ENCODE measurements at regions not wholly inside any gene's neighbourhood (a gene's known extent, or its start where the extent isn't known, plus 50 kb on each side); places are given as distances from the start of the nearest gene placed in this dataset.

DNA sequence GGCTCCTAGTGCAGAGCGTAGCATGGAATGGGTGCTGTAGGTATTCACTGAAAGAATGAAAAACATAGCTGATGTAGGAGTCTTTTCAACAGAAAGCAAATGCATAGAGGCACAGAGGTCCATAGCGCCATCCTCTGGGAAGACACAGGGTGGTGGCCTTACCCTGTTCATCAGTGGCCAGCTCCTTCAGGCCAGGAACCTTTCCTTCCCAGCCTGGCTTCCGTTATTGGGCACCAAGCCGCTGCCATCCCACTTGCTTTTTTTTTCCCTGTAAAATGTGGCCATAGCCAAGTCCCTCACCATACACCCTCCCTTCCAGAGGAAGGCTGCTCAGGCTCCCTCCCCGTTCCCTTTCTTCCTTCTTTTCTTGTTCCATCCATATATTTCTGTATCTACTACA lies 118.1 kb downstream of the ZNF621 start:
- no peak for DNase-seq (ENCODE audit: low read depth in 2 of 3, low spot score in 2 of 3)

DNA sequence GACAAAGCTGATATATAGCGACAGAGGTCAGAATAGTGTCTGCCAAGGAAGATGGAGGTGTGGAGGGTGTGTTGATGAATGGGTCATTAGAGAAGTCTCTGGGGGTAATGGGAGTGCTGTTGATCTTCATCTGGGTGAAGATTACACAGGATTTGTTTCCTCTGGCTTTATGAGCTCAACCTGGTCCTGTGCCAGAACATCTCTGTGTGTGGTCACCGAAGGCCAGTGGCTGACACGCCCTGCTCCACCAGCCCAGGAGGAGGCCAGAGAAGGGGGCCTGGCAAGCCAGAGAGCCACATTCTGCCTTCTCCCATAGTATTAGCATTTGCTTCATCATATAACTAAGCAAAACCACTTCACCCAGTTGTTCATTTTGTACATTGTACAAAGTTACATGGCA lies 121.1 kb downstream of the ZNF621 start:
- DNase-seq (ENCODE audit: low read depth in 2 of 3, low spot score in 2 of 3), result no peak

DNA sequence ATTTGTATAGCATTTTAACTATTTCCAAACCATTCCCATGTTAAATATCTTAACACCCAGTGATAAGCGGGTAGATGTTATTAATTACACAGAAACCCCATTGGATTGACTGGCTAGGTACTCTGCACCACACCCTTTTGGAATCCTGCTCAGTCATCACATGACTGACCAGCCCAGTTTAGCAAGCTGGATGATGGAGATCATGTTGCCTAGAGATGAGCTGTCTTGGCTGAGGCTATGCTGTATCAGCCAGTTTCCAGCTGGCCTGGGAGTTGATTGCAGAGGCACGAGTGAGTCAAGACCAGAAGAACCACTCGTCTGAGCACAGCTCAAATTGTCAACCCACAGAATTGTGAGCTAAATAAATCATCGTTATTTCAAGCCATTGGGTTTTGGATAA lies 124.6 kb downstream of the ZNF621 start:
- no peak for DNase-seq (ENCODE audit: low read depth in 2 of 3, low spot score in 2 of 3)

DNA sequence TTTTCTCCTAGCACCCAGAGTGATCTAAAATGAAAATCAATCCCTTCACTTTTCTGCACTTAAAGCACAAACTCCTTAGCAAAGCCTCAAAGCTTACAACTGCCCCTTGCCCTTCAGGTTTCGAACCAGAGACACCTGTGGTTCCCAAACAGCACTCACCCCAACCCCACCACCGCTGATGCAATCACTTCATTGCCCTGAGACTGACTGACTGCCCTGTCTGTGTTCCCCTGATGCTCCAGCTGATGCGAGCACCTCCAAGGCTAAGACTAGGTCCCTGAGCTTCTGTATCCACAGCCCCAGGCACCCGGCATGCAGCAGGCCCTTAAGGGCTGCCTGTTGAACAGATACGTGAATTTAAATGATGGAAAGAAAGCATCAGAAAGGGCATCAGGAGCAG lies 127.3 kb downstream of the ZNF621 start:
- no peak for DNase-seq (ENCODE audit: low read depth in 2 of 3, low spot score in 2 of 3)

DNA sequence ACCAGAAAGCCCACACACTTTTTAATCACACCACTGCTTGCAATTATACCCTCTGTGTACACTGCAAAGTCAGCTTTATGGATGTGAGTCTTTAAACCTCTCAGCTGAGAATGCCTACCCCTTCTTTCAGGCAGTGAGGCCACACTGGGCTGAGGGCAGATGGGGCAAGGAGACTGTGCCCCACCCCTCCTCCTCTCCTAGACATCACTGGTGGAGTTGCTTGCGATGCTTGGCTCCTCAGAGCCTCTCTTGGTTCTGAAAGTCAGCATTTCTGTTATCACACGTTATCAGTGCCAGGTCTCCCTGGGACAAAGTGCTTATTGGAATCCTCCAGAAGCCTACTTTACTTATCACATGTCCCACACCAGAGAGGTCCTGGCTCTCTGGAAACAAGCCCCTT lies 128.2 kb downstream of the ZNF621 start:
- DNase-seq (ENCODE audit: low read depth in 2 of 3, low spot score in 2 of 3), result no peak

DNA sequence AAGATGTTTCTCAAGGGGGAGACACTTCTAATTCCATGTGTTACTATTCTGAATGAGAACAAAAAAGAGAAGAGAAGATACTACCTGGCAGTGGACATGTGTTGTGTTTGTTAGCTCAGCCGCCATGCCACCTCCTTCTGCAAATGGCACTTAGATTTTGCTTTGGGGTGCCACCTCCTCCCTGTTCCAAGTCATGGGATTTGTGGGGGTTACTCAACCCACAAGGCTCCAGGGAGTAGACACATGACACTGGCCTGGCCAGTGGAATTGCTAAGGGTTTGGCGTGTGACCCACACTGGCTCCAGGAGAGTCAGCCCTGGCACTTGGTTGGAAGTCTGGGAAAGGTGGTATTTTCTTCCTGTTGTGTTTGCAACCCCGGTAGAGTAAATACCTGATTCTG lies 129.1 kb downstream of the ZNF621 start:
- no peak for DNase-seq (ENCODE audit: low read depth in 2 of 3, low spot score in 2 of 3)

DNA sequence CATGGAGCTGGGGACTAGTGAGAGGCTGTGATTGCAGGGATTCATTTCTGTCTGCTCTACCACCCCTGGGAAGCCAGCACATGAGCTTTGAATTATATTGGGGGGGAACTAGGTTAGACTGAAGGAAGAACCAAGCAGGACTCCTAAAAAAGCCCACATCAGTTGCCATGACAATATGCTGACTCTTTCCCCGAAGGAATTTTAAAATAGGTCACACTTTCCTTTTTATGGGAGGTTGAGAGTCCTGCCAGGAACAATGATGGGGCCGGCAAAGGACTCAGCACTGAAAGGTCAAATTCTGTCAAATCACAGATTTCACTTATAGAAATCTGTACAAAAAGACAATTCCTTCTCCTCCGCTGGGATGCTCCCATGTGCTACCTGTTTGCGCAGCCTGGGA lies 130.8 kb downstream of the ZNF621 start:
- no peak for DNase-seq (ENCODE audit: low read depth in 2 of 3, low spot score in 2 of 3)

DNA sequence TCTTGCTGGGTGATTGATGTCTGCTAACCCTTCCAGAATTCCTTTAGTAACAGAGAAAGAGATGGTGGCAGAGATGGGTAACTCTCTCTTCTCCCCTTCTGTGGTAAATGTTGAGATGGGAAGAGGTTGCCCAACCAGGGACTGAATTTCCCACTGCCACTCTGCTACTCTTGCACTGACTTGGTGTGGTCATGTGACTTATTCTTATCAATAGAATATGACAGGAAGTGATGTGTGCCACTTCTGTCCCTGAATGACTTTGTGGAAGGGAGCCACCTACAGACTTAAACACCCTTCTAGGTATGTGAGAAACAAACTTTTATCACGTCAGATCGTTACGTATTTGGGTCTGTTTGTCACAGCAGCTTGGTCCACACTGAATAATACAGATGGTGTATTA lies 132.9 kb downstream of the ZNF621 start:
- DNase-seq (ENCODE audit: low read depth in 2 of 3, low spot score in 2 of 3), result no peak

DNA sequence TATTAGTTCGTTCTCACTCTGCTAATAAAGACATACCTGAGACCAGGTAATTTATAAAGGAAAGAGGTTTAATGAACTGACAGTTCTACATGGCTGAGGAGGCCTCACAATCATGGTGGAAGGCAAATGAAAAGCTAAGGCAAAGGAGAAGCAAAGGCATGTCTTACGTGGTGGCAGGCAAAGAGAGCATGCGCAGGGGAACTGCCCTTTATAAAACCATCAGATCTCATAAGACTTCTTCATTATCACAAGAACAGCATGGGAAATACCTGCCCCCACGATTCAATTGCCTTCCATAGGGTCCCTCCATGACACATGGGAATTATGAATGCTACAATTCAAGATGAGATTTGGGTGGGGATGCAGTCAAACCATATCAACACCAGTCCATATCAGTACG lies 133.5 kb downstream of the ZNF621 start:
- DNase-seq (ENCODE audit: low read depth in 2 of 3, low spot score in 2 of 3), result no peak

DNA sequence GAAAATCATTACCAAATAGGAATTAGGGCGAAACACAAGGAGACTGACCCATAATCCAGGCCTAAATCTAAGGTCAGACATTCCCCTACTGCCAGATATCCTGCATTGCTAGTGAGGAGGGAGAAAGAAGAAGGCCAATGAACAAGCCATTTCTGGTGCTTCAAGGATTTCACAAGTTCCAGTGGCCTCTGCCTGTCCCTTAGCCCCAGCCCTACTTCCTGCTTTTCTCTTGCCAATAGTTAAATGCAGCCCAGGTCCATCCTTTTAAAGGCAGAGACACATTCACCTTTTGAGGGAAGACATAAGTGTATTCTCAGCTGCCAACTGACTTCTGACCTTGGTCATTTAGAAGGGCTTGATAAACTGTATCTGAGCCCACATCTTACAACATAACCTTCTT lies 135.8 kb downstream of the ZNF621 start:
- no peak for DNase-seq (ENCODE audit: low read depth in 2 of 3, low spot score in 2 of 3)

DNA sequence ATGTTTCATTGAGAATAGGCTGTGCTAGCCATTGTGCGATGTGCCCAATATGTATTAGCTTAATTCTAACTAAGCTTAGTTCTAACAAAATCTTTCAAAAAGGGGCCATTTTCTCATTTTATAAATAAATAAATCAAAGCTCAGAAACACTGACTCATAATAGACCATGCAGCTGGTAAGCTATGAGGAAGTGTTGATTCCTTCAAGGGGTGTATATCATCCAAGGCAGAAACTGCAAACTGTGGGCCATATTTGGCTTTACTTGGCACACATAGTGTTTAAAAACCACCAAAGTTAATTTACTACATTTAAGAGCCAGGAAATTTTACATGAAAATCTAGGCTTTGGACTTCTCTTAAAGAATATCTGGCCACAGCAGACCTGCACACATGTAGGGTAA lies 136.5 kb downstream of the ZNF621 start:
- no peak for DNase-seq (ENCODE audit: low read depth in 2 of 3, low spot score in 2 of 3)

DNA sequence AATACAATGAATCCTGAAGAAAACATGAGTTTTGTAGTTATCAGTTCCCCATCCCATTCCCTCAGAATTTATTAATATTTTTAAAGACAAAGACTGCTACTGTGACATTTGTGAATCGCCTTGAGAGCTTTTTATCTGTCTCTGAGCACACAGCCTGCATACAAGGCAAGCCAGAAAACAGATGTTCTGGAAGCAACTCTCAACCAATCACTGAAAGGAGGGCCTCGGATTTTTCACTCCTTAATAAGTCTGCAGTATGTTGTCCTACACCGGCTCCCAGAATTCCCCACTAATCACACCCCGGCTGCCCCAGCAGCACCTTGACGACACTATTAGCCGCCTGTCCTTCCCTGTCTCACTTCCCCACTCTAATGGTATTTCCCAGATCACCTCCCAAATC lies 138.5 kb downstream of the ZNF621 start:
- DNase-seq (ENCODE audit: low read depth in 2 of 3, low spot score in 2 of 3), result no peak

DNA sequence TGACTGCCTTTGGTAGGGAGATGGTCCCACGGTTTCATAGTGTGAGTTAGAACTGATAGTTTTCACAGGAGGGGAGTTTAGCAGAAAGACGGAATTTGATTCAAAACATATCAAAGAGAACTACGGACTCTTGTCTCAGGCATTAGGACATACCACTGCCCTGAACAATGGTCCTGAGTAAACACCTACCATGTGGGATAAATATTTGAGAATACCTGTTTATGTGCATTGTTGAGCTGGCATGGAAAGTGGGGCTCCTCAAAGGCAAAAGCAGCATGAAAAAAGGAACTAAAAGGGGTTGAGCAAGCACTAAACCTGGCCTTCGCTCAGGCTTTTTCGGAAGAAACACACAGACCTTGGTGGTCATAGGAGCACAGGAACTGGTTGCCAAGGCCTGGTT lies 144.4 kb downstream of the ZNF621 start:
- no peak for DNase-seq (ENCODE audit: low read depth in 2 of 3, low spot score in 2 of 3)

DNA sequence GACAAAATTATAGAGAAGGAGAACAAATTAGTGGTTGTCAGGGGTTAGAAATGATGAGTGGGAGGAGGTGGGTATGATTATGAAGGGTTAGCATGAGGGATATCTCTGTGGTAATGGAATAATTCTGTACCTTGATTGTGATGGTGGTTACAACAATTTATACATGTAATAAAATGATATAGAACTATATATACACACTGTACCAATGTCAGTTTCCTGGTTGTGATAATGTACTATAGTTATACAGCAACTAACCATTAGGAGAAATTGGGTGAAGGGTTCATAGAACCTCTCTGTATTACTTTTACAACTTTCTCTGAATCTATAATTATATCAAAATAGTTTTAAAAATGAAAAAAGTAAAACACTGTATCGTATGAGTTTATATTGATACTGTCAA lies 148.1 kb downstream of the ZNF621 start:
- DNase-seq (ENCODE audit: low read depth in 2 of 3, low spot score in 2 of 3), result no peak

DNA sequence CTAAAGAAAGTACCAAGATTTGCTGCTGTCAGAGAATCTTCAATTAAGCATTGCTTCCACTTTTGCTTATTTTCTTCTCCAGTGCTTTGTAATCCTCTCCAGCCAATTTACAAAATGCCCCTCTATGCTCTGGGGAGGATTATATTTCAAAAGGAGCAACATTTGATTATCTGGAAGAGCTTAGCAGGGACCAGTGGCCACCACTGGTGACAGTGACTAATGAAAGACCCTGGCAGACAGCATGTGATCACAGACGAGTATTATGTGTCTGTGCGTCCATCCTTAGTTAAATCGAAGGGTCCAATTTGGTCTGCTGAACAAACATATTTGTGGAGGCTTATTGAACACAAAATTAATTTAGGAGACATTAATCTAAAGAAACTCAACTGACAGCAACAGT lies 152.6 kb downstream of the ZNF621 start:
- DNase-seq (ENCODE audit: low read depth in 2 of 3, low spot score in 2 of 3), result no peak

DNA sequence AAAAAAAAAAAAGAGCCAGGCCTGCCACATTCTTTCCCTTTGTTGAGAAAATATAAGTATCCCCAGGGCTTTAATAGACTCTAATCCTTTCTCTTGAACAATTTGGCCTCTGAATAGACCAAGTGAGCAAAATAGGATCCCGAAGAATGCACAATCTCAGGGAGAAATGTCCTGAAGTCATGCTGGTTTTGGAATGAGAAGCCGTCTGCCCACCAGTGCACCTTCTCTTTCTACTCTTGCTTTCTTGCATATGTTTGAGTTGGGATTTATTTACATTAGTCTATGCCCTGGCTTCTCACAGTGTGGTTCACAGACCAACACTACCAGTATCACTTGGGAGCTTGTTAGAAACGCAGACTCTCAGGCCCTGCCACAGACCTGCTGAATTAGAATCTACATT lies 153.0 kb downstream of the ZNF621 start:
- DNase-seq (ENCODE audit: low read depth in 2 of 3, low spot score in 2 of 3), result no peak

DNA sequence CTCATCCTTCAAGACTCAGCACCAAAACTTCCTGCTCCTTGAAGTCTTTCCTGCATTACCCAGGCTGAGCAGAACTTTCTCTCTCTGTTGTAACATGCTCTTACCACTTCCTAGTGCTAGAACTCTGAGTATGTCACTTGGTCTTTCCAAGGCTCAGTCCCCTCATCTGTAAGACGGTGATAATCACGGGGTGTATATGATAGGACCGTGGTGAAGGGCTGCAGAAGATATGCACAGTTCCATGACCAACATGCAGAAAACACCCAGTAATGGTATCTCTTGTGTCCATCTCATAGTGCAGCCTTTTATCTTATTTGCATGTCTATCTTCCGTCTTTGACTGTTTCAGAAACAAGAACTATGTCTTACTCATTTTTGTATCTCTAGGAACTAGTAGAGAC lies 154.5 kb downstream of the ZNF621 start:
- no peak for DNase-seq (ENCODE audit: low read depth in 2 of 3, low spot score in 2 of 3)

DNA sequence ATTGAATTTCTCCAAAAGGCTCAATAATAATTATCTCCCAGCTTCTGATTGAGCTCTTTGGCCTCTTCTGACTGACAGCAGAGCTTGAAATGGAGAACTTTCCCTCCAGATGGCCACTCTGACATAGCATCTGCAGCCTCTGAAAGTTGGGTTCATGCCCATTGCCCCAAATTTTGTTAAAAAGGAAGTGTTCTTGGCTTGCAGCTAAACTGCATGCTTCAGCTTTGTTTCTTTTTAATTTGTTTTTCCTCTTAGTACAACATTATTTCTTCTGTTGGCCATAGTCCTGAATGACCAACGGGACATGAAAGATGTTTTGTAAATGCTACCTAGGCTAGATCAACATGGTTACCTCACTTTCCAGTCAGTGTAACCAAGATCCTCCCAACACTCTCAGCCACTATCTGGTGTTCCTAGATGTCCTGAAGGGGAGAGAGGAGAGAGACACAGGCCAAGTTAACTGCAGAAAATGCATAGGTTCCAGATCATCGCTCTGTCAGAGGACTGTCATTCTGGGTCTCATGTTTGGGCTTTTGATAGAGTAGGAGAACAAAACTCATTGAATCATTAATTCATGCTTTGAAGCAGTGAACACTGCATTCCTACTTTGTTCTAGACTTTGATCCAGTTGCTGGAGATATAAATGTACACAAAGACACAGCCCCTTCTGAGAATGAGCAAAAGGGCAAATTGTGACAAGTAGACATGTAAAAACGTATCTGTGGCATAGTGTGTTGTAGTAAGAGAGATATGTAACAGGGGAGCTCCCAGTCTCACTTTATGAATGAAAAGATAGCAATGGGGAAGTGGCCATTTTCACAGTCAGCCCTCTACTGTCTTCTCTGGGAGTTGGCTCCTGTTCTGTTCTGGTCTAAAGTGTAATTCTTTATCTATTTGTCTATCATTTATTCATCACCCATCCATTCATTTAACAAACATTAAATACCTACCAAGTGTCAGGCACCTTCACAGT lies 156.2 kb downstream of the ZNF621 start:
- DNase-seq (ENCODE audit: low read depth in 2 of 3, low spot score in 2 of 3), result no peak

DNA sequence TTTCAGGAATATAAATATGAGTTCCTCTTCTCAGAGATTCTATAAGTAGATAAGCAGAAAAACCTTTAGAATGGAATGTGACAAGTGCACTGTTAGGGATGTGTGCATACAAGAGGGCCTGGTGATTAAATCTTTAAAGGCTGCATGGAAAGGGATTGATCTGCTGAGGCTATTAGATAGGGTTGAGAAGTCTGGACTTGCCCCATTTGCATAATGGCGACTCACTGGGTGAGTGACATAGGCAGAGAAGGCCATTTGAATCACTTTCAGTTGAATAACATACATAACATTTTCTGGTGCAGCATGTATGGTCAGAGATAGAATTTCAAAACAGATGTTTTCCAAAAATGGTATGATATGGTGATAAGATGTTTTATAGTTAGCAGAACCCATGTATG lies 156.9 kb downstream of the ZNF621 start:
- DNase-seq (ENCODE audit: low read depth in 2 of 3, low spot score in 2 of 3), result no peak

DNA sequence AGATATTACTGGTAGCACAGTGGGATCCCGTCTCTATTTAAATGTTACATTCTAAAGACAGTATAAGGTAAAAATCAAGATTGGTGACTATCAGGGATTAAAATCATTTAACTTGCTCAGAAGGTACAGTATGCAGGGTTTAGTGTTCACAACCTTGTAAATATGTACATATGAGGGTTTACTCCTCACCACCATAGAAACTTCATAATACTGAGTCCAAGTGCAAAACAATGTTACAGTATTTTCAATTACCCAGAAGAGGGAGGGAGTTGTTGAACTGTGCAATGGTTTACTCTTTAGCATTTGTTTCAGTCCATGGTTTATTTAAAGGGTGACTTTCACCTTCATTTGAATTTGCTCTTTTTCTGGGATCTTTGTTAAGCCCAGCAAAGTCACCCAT lies 165.1 kb downstream of the ZNF621 start:
- DNase-seq (ENCODE audit: low read depth in 2 of 3, low spot score in 2 of 3), result no peak

DNA sequence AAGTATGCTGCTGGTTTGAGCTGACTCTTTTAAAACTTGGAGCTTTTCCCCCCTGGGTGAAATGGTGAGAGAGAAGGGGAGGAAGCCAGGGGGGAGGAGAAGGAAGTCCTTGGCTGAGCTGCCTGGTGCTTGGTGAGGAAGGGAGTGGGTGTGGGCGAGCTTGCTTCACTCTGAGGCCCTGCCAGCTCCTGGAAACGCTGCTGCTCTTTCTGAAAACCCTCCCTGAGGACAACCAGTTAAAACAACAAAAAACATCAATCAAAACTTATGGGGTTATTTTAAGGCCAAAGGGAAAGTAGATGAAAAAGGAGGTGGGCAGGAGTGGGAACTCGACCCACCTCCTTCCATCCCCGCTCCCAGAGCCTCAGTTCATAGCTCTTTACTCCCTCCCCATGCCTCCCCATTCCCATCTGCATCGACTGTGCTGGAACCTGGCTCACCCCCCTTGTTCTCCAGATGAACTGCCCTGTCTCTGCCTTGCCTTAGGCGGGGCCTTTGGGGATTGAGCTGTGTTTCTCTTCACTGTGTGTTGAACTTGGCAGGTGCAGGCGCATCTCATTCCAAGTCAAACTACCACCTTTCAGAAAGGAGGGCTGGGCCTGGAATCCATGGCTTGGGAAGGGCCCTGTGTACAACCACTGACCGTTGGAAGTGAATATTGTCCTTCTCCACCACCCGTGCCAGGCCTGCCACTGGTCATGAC lies 166.1 kb downstream of the ZNF621 start:
- DNase-seq (ENCODE audit: low read depth in 2 of 3, low spot score in 2 of 3), result no peak

DNA sequence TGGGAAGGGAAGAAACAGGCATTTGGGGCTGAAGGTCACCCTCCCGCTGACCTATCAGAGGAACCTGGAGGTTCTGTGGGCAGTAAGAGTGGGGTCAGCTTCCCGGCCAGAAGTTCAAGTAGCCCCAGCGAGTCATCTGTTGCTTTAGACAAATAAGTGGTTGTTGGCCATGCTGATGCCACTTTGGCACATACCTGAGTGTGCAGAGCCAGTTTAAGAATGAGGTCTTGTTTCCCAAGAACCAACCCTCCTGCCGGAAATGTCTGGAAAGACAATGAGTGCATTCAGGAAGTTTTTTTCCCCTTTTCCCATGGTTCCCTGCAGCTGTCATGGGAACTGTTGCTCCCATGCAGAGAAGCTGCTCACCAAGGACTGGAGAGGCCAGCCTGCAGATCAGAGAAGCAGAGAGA lies 166.7 kb downstream of the ZNF621 start:
- DNase-seq (ENCODE audit: low read depth in 2 of 3, low spot score in 2 of 3), result no peak

DNA sequence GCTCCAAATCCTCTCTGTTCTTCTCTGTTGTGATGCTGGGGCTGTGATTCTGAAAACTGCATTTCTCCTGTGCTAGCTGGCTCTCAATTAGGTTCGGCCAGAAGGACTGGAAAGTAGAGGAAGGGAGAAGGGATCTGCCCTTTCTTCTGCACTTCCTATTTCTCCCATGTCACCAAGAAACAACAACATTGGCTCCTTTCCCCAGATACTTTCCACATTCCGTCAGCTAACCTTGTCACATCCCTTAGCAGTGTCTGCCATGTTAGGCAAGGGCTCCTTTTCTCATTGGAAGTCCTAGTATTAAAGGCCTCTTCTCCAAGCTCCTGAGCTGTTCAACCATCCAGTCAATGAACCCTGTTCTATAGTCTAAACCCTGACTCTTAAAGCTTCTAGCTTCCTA lies 171.1 kb downstream of the ZNF621 start:
- no peak for DNase-seq (ENCODE audit: low read depth in 2 of 3, low spot score in 2 of 3)

Measured in activated CD8-positive, alpha-beta memory T cell treated with anti-CD3 and anti-CD28 coated beads for 48 hours (primary cell).